ENCODE measurements at regions not wholly inside any gene's neighbourhood (a gene's known extent, or its start where the extent isn't known, plus 50 kb on each side); places are given as distances from the start of the nearest gene placed in this dataset.
A peak's percentile ranks its signal among the peaks of the same experiment; 100 is the strongest.
"Not testable (repeated sequence)": the region's sequence is repeated elsewhere in the genome, so short reads cannot be mapped to it uniquely, and the experiment has no call there.

- not testable (repeated sequence) for DNase-seq
Measured at GRCh38 chr16:47897105-47897504, 258.7 kb downstream of the ABCC12 start.

- no peak for DNase-seq
Measured at GRCh38 chr16:47895146-47895545, 260.6 kb downstream of the ABCC12 start.

GRCh38 chr16:47892999-47893398, 262.8 kb downstream of the ABCC12 start:
- no peak for DNase-seq

- DNase-seq: no peak
Measured at GRCh38 chr16:47888734-47889133, 267.1 kb downstream of the ABCC12 start.

- DNase-seq: no peak
Measured at GRCh38 chr16:47888142-47888541, 267.7 kb downstream of the ABCC12 start.

GRCh38 chr16:47887496-47887895, 268.3 kb downstream of the ABCC12 start:
- DNase-seq: no peak

- no peak for DNase-seq
Measured at GRCh38 chr16:47886631-47887415, 269.0 kb downstream of the ABCC12 start.

GRCh38 chr16:47886139-47886538, 269.7 kb downstream of the ABCC12 start:
- no peak for DNase-seq

DNA sequence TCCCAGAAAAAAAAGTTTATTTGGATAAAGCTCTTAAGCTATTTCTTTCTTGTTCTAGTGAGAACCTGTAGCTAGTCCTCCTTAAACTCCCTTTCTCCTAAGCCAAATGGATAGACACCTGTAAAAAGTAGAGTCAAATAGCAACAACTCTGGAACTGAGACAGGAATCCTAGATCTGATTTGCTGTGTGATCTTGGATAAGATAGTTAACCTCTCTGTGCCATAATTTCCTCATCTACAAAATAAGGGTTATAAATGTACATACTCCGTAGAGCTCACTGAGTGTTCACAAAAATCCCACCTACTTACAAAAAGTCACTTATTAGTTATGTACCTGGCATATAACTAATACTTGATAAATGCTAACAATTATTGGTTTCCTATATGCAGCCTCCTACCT, 270.3 kb downstream of the ABCC12 start:
- DNase-seq: no peak

DNA sequence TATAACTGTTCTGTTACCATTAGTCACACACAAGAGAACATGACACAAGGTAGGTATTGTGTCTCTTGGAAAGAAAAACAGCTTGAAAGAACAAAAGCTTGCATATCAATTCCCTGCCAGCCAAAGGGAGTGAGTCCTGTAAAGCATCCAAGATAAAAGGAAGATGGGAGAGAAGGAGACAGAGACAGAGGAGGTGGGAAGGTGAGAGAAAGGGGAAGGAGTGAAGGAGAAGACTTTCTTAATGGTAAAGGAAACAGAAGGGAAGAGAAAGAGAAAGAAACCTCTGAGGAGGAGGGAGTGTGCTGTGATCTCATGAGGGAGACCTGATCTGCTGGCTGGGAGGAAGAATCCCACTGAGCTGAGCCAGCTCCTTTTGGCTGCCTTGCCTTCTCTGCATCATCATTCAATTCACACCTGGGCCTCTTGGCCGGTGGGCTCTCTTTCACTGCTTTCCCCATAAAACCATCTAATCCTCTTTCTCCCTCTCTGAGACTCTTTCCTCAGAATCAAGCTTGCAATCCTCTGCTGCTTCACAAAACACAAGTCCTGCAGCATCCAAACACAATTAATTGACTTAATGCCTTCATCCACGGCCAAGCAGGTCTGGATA, 271.6 kb downstream of the ABCC12 start:
- no peak for DNase-seq

DNA sequence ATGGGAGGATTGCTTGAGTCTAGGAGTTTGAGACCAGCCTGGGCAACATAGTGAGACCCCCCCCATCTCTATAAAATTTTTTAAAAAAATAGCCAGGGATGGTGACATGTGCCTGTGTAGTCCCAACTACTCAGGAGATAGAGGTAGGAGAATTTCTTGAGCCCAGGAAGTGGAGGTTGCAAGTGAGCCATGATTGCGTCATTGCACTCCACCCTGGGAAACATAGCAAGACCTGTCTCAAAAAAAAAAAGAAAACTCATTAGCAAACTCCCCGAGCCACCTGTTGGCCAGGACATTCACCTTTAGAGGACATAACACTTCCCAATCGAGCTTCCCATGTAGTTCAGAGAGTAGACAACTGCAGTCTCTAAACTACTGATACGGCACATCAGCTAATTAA, 274.2 kb downstream of the ABCC12 start:
- no peak for DNase-seq

GRCh38 chr16:47880653-47881052, 275.1 kb downstream of the ABCC12 start:
- no peak for DNase-seq

GRCh38 chr16:47877166-47877565, 278.6 kb downstream of the ABCC12 start:
- DNase-seq: no peak

DNA sequence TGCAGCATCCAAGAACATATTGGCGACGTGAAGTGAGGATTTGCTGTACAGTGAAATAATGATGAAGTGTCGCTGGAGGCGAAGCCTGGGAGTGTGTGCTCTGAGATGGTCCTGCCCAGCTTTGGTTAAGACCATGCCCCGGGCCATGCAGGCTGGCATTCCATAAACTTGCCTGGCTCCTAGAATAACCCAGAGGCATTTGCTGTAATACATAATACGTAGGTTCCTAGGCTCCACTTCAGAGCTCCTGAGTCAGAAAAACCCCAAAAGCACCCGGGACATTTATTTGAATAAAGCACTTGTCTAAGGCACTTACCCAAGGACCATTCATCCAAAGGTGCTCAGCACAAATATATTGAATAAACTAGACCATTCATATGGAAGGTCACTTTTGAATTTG, 279.3 kb downstream of the ABCC12 start:
- no peak for DNase-seq

DNA sequence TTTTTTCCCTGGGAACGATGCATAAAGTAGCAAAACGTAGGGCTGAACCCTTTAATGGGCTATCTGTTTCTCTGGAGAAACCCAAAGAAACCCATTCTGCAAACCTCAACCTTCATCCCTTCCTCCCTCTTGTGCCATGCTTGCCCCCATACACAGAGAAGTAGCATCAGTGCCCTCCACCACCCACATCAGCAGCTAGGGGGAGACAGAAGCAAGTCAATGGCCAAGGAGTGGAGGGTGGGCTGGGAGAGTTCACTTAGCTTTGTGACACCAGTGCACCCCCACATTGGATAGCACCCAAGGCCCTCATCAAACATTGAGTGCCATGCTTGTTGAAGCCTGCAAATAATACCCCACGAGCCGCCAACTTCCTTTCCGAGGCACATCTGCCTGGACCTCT, 282.4 kb downstream of the ABCC12 start:
- peak; percentile 3 for DNase-seq

GRCh38 chr16:47872225-47872624, 283.6 kb downstream of the ABCC12 start:
- DNase-seq: no peak

- DNase-seq: no peak
Measured at GRCh38 chr16:47866423-47866822, 289.4 kb downstream of the ABCC12 start.

GRCh38 chr16:47865337-47865855, 290.4 kb downstream of the ABCC12 start:
- DNase-seq: no peak

GRCh38 chr16:47864262-47864661, 291.5 kb downstream of the ABCC12 start:
- DNase-seq: not testable (repeated sequence)

- DNase-seq: no peak
Measured at GRCh38 chr16:47861999-47862398, 293.8 kb downstream of the ABCC12 start.

GRCh38 chr16:47858333-47858982, 297.3 kb downstream of the ABCC12 start:
- no peak for DNase-seq

DNA sequence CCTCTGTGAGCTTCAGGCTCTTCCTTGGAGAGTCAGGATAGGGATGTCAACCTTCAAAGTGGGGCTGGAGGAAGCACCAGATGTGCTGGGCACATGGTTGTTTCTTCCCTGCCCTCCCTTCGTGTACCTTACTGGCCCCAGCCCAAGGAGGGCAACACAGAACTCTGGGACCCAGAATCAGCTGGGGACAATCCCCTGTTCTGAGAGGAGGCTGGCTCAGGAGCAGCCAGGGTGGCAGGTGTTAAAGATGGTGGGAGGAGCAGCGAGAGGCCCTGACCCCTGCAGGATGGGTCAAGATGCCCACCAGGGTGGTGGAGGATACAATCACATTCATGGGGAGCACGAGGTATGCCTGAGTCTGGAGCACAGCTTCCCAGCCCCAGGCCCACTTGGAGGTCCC, 300.4 kb downstream of the ABCC12 start:
- DNase-seq: no peak

- no peak for DNase-seq
Measured at GRCh38 chr16:47854737-47855136, 301.1 kb downstream of the ABCC12 start.

DNA sequence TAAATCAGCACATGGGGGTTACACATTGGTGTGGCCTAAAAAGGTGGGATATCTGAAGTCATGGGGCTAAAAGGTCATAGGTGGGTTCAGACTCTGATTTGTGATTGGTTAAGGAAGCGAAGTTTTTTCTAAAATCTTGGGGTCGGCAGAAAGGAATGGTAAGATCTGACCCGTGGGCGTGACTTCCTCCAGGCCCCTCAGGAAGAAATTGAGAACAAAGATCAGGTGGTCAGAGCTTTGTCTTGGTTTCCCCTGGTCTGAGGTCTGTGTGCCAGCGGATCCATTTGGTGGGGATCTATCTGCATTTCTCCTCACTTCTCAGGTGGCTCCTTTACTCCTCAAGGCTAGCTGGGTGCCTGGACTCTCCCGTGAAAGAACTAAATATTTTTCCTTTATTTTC, 302.8 kb downstream of the ABCC12 start:
- no peak for DNase-seq
